ENCODE measurements at regions not wholly inside any gene's neighbourhood (a gene's known extent, or its start where the extent isn't known, plus 50 kb on each side); places are given as distances from the start of the nearest gene placed in this dataset.

- no peak for DNase-seq (ENCODE audit: low read depth)
- no peak for TF ChIP-seq CTCF (IDR thresholded peaks at IDR 0.05; ENCODE audit: low read depth, low read length)
- no peak for TF ChIP-seq MAX (IDR thresholded peaks at IDR 0.05; ENCODE audit: low read depth, low read length)
- no peak for TF ChIP-seq POLR2A (IDR thresholded peaks at IDR 0.05; ENCODE audit: extremely low read depth, insufficient read length)
- TF ChIP-seq MYC (IDR thresholded peaks at IDR 0.05; ENCODE audit: low read depth, low read length) = no peak
- no peak overlapping the region for H3K4me3 ChIP-seq (ENCODE audit: low read depth, low read length)
Measured at GRCh38 chr22:27258616-27259172, 542.9 kb downstream of the MN1 start.

- TF ChIP-seq POLR2A (IDR thresholded peaks at IDR 0.05; ENCODE audit: extremely low read depth, insufficient read length) = no peak
- no peak for TF ChIP-seq MYC (IDR thresholded peaks at IDR 0.05; ENCODE audit: low read depth, low read length)
- TF ChIP-seq MAX (IDR thresholded peaks at IDR 0.05; ENCODE audit: low read depth, low read length) = no peak
- no peak for TF ChIP-seq CTCF (IDR thresholded peaks at IDR 0.05; ENCODE audit: low read depth, low read length)
- no peak overlapping the region for H3K4me3 ChIP-seq (ENCODE audit: low read depth, low read length)
- DNase-seq (ENCODE audit: low read depth) = no peak
Measured at GRCh38 chr22:27259433-27259832, 542.1 kb downstream of the MN1 start.

GRCh38 chr22:27260087-27260698 lies 541.4 kb downstream of the MN1 start:
- DNase-seq (ENCODE audit: low read depth) = no peak
- TF ChIP-seq CTCF (IDR thresholded peaks at IDR 0.05; ENCODE audit: low read depth, low read length) = no peak
- no peak for TF ChIP-seq MAX (IDR thresholded peaks at IDR 0.05; ENCODE audit: low read depth, low read length)
- TF ChIP-seq POLR2A (IDR thresholded peaks at IDR 0.05; ENCODE audit: extremely low read depth, insufficient read length) = no peak
- no peak for TF ChIP-seq MYC (IDR thresholded peaks at IDR 0.05; ENCODE audit: low read depth, low read length)
- H3K4me3 ChIP-seq (ENCODE audit: low read depth, low read length) = no peak overlapping the region

GRCh38 chr22:27262361-27262760 lies 539.2 kb downstream of the MN1 start:
- no peak overlapping the region for H3K4me3 ChIP-seq (ENCODE audit: low read depth, low read length)
- DNase-seq (ENCODE audit: low read depth) = no peak
- TF ChIP-seq POLR2A (IDR thresholded peaks at IDR 0.05; ENCODE audit: extremely low read depth, insufficient read length) (no peak), CTCF (IDR thresholded peaks at IDR 0.05; ENCODE audit: low read depth, low read length) (no peak), MYC (IDR thresholded peaks at IDR 0.05; ENCODE audit: low read depth, low read length) (no peak), MAX (IDR thresholded peaks at IDR 0.05; ENCODE audit: low read depth, low read length) (no peak)

- TF ChIP-seq CTCF (IDR thresholded peaks at IDR 0.05; ENCODE audit: low read depth, low read length) (no peak), POLR2A (IDR thresholded peaks at IDR 0.05; ENCODE audit: extremely low read depth, insufficient read length) (no peak), MAX (IDR thresholded peaks at IDR 0.05; ENCODE audit: low read depth, low read length) (no peak), MYC (IDR thresholded peaks at IDR 0.05; ENCODE audit: low read depth, low read length) (no peak)
- H3K4me3 ChIP-seq (ENCODE audit: low read depth, low read length) = no peak overlapping the region
- no peak for DNase-seq (ENCODE audit: low read depth)
Measured at GRCh38 chr22:27264184-27264583, 537.4 kb downstream of the MN1 start.

All from NB4 (cell line).